ENCODE measurements at regions not wholly inside any gene's neighbourhood (a gene's known extent, or its start where the extent isn't known, plus 50 kb on each side); places are given as distances from the start of the nearest gene placed in this dataset.
"Not testable (repeated sequence)": the region's sequence is repeated elsewhere in the genome, so short reads cannot be mapped to it uniquely, and the experiment has no call there.

DNA sequence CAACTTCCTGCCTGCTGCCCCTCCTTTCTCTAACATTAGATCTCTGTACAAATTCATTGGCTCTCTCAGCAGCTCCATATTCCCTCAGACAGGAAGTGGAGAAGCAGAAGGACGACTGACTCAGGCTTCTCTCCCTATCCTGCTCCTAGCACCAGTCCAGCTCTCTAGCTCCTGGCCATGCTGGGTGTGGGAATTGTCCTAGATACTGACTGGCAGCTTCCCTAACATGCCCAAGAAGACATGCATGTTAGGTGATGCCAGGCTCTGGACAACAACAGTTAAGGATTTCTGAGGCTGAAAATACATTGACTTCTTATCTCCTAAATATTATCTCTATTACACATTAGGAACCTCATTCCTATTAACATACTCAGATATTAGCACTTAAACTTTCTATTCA lies 292.9 kb downstream of the IKZF2 start:
- no peak for DNase-seq

DNA sequence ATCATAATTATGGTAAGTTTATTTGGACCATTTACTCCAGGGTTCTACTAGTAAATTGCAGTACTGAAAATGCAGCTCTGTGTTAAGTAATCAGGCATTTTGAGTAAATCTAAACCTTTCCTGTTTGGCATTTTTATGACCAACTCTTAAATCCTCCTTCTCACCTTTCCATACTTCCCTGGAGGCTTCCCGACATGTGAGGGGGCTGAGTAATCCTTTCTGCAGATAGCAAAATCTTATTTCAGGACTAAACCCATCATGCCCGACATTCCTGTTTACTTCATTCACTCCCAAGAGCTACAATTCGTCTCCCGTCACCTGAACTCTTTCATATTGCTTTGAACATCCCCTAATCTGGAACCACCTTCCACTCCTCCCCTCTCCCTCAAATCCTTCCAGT lies 296.6 kb downstream of the IKZF2 start:
- DNase-seq: no peak

DNA sequence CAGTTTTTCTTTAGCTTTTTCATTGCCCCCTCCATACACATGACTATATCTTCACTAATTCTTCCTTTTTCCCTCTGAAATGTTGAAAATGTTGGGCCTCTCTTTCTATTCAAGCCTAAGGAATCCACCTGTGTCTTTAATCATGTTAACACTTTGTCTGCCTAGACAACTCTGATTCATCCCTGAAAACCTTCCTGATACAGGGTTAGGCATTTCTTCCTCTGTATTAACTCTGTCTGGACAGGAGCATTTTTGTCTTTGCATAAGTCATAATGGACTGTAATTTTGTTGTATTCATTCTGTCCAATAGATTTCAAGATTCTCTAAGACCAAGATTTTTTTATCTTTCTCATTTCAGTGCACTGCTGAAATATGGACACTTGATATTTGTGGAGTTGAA lies 297.3 kb downstream of the IKZF2 start:
- no peak for DNase-seq

DNA sequence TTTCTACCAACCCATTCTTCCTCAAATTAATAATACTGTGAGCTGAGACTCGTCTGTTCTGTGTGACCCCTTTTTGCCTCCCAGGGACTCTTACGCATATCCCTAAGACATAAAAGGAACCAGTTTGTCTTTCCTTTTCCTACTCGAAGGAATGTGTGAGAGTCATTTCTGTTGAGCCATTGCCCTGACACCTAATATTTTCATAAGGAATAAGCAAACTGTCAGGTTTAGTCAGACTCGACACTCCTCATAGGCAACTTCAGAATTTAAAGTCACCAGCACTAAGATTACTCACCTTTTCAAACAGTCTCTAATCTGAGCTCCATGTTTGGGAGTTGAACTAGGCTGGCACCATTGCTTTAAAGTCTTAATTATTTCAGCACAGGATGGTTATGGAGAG lies 305.5 kb downstream of the IKZF2 start:
- no peak for DNase-seq

DNA sequence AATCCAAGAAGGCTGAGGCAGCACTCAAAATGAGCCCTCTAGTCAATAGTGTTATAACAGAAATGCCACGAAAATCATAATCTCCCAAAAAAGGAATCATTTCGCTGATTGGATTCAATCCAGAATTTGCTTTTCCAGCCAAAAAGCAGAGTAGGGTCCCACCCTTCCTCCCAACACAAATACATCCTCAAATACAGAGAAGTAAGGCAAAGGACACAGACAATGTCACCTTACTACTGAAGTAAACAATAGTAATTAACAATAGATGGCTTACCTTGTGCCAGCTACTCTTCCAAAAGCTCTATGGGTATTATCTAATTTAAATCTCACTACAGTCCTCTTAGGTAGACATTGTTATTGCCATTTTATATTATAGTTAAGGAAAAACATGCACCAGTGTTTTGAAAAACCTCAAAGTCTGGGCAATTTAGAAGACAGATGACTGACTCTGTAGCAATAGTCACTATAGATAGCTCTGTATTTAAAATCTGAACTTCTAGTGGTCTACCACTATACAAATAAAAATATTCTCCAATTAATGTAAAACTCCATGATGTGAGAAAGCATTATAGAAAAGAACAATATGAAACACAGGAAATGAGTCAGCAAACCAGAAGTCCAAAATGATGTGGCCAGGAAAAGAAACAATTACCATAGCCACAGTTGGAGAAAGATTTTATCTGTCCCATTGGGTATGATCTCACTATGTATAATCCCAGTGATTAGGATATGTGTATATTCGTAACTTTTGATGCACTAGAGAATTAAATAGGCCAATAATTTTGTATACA lies 305.0 kb upstream of the ERBB4 start:
- DNase-seq: no peak

DNA sequence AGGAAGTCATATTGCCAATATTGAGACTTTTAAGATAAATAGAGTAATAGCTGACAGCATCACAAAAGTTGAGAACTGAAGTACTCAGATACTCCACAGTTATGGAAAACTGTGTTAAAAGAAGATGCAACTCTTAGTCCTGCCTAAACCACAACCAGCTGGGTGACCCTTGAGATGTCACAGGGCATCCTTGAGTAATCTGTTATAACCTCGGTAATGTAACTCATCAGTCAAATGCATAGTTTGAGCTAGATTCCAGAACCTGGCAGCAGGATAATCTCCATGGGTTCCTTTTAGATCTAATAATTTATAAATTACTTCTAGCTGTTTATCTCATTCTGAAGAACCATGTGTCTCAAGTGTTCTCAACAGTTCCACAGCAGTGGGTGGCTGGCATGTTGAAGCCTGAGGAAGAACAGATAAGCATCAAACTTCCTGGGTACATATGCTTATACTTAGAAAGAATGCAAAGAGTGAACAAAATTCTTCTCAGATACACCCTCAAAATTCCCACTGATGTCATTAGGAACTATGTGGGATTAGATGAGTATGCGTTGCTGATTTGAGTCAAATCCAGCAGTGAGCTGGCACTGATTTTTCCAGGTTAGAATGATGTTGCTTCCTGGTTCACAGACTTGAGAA lies 304.1 kb upstream of the ERBB4 start:
- no peak for DNase-seq

DNA sequence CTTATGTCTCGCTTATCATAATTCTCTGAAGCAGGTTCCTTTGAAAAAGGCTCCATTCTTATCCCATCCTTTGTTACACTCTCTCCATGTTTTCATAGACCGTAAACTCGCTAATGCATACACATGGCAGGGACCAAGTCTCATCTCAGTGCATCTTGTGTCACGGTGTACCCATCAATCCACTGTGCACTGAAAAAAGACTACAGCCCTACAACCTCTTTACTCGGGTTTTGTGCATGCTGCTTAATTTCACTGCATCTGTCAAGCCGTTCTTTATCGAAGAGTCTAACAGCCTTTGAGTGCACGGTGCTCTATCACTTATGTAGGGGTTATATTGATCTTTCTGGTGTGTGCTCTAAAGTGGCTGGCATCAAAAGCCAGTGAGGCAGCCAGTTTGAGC lies 302.9 kb upstream of the ERBB4 start:
- DNase-seq: no peak

DNA sequence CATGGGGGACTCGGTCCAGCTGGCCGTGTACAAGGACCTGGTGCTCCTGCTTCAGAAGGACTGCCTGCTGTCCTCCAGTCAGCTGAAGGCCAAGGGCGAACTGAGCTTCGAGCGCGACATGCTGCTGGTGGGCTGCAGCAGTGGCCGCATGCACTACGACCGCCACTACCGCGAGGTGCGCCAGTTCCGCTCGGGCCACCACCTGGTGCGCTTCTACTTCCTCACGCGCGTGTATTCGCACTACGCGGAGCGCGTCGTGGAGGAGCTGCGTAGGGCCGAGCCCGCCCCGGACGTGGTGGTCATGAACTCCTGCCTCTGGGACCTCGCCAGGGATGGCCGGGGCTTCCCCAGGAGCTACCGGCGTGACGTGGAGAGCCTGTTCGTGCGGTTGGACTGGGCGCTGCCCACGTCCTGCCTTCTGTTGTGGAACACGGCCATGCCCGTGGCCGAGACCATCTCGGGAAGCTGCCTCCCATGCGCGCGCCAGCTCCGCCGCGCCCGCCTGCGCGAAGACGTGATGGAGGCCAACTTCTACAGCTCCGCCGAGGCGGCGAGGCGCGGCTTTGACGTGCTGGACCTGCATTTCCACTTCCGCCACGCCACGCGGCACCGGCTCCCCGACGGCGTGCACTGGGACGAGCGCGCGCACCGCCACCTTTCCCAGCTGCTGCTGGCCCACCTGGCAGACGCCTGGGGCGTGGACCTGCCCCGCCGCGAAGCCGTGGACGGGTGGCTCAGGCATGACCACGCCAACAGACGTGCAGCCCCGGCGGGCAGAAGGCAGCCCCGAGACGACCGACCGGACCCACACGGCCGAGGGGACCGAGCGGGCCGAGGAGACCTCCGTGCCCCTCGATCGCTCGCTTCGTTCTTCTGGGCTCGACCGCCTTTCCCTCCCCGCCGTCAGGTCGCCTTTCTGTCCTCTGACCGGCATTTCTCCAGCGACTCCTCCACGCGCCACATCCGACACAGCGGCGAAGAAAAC lies 293.9 kb upstream of the ERBB4 start:
- no peak for DNase-seq

DNA sequence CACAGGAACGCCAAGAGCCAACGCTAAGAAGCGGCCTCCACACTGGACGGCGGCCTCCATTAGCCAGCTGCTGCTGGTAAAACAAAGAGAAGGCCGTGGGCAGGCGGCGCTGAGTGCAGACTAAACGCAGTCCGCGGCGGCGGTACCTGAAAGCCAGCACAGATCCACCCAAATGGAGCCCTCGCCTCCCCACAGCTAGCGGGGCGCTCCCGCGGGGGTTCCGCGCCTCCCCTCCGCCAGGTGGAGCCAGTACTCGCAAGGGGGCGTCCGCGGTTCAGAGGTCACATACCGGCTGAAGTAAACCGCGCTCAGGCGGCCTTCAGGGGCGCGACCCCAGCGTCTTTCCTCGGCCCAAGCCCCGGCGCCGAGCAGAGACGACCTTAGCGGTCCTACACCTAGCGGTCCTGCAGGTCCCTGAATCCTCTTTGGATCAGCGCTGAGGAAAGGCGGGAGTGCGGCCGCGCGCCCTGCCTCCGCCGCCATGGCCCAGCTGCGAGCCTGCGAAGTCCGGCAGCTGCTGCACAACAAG lies 293.1 kb upstream of the ERBB4 start:
- DNase-seq: no peak

DNA sequence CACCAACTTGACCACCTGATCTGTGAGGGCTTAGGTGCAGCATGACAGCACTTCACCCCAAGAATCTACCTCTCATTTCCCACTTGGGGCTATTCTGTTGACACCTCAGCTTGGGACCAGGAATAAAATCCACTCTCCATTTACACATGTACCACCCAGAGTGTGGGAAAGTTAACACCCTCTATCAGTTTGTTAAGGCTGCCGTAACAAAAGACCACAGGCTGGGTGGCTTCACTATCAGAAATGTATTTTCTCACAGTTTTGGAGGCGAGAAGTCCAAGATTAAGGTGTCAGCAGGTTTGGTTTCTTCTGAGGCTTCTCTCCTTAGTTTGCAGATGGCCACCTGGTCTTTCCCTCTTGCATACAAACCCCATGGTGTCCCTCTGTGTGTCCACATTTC lies 277.7 kb upstream of the ERBB4 start:
- DNase-seq: no peak

DNA sequence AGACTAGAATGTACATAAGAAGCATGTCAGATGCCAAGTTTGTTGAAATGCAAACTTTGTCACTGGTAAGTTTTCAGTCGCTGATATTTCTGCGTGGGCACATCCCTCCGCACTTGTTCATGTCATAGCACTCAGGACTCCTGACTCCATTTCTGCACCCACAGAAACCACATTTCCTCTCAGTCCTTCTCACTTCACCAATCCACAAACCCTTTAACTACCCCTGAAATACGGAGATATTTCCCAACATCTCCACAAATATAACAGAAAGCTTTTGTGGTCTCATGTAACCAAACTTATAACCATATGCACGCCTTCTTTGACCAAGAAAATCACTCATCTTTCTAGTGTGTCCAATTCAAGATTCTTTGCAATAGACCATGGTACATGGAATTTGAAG lies 276.9 kb upstream of the ERBB4 start:
- no peak for DNase-seq

DNA sequence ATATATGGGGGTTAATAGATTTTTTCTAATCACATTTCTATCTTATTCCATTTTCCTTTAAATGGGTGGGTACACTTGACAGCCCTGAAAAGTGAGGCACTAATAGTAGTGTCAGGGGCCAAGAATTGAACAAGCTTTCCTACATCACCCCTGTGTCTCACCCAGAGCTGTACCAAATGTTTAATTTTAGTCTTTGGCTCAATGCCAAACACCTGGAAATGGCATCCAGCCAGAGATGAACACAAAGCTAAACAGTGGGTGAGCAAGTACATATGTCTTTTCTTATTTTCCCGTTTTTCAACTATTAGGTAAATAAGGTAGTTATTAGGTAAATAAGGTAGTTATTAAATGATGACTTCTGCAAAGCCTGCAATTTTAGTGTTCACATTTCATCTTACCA lies 276.3 kb upstream of the ERBB4 start:
- DNase-seq: no peak

DNA sequence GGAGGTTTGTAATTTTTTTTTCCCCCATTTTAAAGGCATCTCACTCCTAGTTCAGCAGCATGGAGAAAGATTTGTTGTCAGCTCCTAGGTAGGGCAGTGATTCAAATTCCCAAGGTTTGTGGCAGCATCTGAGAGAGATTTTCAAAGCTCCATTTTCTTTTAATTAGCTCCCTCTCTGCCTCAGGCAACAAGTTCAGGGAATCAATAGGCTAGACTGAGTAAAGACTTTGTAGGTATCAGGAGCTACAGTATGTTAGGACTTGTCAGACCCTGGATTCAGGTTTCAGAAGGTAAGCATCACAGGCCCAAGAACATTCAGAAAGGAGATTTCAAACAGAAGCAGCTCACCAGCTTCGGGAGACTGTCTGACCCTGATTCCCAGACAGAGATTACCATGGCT lies 273.3 kb upstream of the ERBB4 start:
- DNase-seq: no peak

DNA sequence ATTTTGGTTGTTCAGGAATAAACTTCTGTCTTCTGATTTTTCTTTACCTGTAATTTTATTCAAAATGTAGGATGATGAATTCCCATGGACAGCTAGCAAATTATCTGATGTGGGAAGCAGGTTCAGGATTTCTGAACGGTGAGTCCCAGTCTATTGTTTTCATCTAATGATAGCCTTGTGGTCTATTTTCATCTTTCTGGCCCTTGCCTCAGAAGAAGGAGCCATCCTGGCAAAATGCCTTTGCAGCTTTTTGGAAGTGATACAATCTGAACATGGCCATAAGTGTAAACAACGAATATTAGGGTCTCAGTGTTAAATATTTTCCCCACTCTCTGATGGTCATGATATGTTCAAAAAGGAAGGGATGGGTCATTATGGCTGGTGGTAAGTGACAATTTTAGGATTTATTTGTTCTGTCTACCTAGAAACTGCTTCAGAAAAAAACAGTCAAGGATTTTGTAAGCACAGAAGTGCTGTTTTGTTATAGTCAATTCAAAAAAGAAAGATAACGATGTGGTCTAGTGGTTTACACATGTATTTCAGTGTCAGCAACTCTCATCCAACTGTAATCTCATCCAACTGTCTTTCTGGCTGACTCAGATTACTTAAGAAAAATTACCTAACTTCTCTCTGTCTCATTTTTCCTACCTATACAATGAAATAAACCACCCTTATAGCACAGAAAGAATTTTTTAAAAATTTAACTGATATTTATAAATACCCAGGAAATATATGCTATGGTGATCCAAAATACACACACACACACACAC lies 272.6 kb upstream of the ERBB4 start:
- no peak for DNase-seq

DNA sequence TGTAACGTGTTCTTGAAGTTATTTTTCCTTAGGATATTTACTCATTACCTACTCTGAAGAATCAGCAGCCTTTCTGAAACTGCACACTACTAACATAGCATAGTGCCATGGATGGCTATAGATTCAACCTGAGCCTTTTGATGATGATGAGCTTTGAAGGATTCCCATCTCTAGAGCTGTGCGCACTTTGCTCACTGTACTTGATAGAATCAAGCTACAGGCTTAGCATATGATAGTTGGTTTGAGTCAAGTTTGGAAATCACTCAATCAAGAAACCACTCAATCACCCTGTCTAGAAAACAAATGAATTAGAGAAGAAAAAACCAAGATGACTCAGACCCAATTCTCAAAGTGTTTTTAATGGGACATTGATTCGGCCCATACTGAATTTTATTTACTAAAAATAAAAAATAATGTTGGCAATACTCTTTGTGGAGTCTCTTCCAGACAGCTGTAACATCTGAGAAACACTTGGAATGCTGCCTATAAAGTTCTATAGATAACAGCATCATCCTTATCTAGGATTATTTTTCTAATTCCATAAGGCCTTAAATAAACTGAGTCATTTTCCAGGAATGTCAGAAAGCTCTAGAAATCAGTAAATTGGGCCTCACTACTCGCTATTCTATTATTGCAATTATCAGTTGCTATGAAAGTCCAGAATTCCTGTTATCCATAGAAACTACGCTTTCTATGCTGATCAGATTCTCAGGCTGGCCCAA lies 259.0 kb upstream of the ERBB4 start:
- DNase-seq: no peak

DNA sequence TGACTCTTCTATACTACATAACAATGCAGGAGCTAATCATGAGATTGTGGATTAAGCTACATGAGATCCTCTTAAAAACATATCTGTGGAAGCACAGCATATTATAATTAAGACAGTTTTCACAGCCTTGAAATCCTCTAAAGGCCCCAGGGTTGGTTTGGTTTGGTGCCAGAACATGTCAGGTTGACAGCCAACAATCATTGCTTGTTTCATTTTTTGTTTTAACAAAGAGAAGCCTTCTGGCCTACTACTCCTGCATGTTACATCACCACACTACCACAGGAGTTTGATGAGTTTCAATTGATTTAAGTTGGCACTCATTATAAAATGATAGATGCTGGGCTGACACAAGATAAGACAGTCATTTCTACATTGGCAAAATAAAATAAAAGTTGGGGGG lies 255.9 kb upstream of the ERBB4 start:
- no peak for DNase-seq

DNA sequence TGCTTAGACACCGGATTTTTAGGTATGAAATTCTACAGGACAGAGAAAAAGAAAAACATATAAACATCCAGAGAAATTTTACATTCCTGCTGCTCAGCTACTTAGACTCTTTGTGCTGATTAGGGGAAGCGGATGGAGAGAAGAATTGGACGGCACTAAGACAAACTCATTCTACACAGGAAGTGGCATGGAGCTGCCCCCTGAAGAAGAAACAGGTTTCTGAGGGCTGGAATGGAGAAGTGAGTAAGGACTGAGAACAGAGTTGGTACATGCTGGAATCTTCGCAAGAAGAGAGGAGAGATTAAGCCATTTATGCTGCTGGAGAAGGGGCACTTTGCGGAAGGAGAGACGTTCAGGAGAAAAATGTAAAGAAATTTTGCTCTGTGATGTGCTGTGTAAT lies 253.0 kb upstream of the ERBB4 start:
- no peak for DNase-seq

DNA sequence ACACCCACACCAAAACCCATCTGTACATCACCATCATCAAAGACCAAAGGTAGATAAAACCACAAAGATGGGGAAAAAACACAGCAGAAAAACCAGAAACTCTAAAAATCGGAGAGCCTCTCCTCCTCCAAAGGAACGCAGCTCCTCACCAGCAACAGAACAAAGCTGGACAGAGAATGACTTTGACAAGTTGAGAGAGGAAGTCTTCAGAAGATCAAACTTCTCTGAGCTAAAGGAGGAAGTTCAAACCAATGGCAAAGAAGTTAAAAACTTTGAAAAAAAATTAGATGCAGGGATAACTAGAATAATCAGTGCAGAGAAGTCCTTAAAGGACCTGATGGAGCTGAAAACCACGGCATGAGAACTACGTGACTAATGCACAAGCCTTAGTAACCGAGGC lies 247.5 kb upstream of the ERBB4 start:
- DNase-seq: not testable (repeated sequence)

DNA sequence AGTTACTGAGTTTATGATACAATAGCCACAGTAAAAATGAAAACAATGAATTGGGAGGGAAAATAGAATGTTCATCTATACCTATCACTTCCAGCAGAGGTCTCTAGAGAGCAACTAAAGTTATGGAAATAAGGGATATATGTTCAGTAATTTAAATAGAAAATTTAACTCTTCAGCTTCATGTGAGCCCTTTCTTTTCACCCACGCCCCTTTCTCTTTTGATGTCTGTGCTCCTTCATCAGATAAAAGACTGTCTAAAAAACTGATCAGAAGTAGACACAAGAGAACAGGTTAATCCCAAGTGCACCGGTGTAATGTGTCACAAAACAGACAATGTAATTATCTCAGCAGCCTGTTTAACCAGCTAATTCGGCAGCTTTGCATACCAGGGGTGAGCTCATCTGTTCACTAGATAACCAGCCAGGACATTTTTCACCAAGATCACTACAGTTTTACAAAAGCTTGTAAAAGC lies 238.5 kb upstream of the ERBB4 start:
- no peak for DNase-seq

DNA sequence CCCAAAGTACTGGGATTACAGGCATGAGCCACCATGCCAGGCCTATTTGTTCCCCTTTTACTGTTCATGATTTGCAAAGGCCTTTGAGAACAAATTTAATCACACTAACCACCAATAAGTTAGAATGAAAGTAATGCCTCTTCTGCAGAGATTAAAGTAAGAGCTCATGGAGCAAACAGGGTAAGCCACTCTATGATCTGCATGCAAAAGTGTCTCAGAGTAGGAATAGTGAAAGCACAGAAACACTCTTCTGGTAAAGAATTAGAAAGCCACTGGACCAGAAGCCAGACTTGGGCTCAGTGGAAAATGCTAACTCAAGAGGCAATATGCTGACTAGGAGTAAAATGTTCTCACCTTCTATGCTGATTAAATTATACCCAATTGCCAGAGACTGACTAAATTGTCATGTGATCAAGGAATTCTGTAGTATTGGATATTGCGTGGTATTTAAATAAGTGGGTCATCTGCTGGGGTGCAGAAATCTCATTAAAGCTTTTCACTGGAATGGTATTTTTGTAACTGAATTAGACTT lies 235.3 kb upstream of the ERBB4 start:
- DNase-seq: no peak

DNA sequence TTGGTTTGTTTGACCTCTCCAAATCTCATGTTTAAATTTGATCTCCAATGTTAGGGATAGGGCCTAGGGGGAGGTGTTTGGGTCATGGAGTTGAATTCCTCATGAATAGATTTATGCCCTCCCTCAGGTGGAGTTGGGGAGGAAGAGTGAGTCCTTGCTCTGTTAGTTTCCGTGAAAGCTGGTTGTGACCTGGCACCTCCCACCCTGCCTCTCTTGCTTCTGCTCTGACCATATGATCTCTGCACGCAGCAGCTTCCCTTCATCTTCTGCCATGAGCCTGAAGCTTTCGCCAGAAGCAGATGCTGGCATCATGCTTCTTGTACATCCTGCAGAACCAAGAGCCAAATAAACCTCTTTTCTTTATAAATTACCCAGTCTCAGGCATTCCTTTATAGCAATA lies 231.6 kb upstream of the ERBB4 start:
- DNase-seq: no peak

DNA sequence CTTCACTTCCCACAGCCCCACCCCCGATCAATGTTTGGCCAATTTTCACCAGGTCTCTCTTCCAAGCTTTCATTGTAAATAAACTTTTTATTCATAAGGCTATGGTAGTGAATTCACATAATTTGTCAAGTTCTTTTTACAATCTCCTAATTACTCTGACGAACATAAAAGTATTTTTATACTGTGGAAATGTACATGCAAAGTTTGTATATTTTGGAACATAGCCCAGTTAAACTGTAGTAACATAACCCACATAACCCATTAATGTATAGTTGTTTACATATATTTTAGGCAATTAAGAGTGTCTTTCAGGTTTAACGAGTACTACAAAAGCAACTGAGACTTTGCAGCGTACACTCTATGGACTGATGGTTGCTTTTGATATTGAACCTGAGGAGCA lies 228.3 kb upstream of the ERBB4 start:
- DNase-seq: no peak

Measured in activated CD8-positive, alpha-beta memory T cell treated with anti-CD3 and anti-CD28 coated beads, Interleukin-2, amount 50 U/mL, for 48 hours (primary cell).